ENCODE measurements at regions not wholly inside any gene's neighbourhood (a gene's known extent, or its start where the extent isn't known, plus 50 kb on each side); places are given as distances from the start of the nearest gene placed in this dataset.

DNA sequence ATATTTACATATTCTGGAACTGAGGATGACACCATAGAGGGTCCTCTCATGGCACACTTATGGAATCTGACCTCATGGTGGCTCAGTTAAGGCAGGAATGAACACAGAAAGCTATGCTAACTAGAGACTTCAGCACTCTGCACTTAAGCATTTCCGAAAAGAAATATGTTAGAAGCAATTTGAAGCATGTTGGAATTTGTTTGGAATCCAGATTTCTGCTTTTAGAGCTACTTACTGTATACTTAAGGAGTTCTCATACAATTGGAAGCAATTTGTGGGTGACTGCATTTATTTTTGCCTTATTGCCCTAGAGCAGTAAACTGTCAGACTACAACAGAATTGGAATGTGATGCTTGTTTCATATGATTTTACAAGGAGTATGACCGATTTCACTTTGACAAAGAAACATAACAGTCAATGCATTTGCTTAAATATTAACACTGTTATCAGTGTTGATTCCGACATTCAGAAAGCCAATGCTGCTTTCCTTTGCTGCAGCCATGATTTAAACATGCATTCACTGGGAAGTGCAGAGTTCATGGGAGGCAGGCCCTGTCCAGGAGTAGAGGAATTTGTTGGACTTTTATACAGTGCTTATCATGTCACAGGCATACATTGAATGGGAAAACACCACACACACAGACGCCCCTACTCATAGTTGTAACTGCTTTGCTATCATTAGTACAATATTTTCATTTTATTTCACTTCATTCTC is 244.4 kb downstream of the SAMD5 start:
- DNase-seq (ENCODE audit: insufficient read length, low spot score) (no peak), FAIRE-seq (no peak)

DNA sequence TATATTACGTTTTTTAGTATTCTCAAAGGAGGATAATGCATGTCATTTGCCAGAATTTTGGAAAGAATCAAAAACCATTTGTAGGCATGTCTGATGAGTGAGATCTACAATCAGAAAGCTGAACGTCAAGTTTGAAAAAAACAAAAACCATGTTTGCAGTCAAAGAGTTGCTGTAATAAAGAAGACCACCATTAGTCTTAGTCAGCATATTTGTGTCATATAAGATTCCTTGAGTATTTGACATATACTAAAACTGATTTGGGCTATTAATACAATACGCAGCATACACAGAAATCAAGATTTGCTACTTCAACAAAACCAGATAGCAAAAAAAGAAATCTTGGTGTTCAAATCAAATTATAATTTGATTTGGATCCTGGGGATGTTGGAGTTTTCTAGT is 247.5 kb downstream of the SAMD5 start:
- FAIRE-seq = no peak

DNA sequence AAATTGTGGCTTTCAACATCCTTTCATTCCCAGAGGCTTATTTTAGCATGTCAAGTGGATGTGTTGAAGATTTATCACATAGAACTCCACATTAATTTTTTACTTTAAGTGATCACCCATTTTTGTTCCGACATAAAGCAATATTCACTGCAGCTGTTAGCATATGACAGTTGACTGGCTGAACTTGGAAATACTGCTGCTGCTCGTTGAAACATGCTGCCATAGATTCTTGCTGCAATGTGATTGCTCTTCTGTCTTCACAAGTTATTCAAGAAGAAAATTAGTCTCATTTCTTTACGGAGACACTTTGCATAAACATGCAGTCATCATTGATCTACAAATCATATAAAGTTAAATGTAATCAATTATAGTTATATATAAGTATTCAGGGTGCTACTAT is 248.4 kb downstream of the SAMD5 start:
- DNase-seq (ENCODE audit: insufficient read length, low spot score) (no peak), FAIRE-seq (no peak)

More for the DNA sequence above, 247.5 kb downstream of the SAMD5 start:
- no peak for DNase-seq (ENCODE audit: insufficient read length, low spot score)

- no peak for DNase-seq (ENCODE audit: insufficient read length, low spot score)
- FAIRE-seq = no peak
Observed at GRCh38 chr6:147757291-147757690, 248.8 kb downstream of the SAMD5 start.

DNA sequence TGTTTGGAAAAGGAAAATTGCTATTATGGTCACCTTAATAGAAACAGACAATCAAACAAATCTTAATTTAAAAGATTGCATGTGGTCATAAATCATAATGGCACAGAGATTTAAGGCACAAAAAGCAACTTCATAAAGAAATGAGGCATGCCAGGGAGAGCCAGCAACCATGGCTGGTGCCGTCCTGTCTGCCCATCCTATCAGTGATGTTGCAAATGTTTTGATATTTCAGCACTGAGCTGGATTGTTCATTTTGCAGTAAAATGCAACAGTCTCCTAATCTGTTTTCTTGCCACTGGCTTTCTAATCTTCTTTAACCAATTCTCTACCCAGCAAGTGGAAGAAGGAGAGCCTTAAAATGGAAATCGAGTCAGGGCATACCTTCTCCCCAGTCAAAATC is 249.8 kb downstream of the SAMD5 start:
- no peak for FAIRE-seq
- DNase-seq (ENCODE audit: insufficient read length, low spot score) = no peak

DNA sequence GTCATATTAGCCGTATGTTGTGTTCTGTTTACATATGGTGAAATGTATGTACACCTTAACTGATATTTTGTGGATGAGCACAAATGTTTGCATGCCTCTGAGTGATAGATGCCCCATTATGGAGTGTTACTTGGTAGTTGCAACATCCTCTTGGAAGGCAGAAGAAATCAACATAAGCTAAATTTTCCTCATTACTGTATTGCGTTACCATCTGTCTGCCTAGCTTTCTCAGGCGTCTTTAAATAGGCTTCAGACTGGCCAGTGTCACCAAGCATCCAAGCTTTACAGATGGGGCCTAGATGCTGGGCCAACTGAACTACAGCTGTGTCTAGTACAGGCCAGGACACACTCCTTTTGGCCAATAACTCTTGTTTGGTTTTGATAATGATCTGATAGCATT is 250.6 kb downstream of the SAMD5 start:
- FAIRE-seq (no peak), DNase-seq (ENCODE audit: insufficient read length, low spot score) (no peak)

GRCh38 chr6:147759536-147759935 is 251.0 kb downstream of the SAMD5 start:
- FAIRE-seq (no peak), DNase-seq (ENCODE audit: insufficient read length, low spot score) (no peak)

- no peak for FAIRE-seq
- DNase-seq (ENCODE audit: insufficient read length, low spot score) = no peak
Observed at GRCh38 chr6:147765541-147765940, 257.1 kb downstream of the SAMD5 start.

GRCh38 chr6:147768969-147769368 is 260.5 kb downstream of the SAMD5 start:
- no peak for DNase-seq (ENCODE audit: insufficient read length, low spot score)
- FAIRE-seq = no peak

- FAIRE-seq (no peak), DNase-seq (ENCODE audit: insufficient read length, low spot score) (no peak)
Observed at GRCh38 chr6:147769496-147770087, 261.1 kb downstream of the SAMD5 start.

DNA sequence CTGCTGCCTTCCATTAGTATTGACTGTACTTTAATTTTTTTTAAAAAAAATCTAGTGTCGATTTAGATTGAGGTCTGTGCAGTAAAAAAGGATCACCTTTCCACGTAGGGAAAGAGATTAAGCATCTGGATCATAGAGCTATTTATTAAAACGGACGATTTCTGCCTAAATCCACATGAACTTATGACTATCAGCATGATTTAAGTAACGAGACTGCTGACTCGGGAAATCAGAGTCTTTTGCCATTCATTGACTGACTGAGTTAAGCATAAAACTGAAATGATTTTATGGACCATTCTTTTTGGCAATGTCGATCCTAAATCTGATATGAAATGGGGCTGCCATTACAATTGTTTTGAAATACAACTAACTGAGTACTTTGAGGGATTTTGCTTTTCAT is 261.7 kb downstream of the SAMD5 start:
- DNase-seq (ENCODE audit: insufficient read length, low spot score) = no peak
- FAIRE-seq = no peak

- DNase-seq (ENCODE audit: insufficient read length, low spot score) (no peak), FAIRE-seq (no peak)
Observed at GRCh38 chr6:147772724-147773123, 264.2 kb downstream of the SAMD5 start.

DNA sequence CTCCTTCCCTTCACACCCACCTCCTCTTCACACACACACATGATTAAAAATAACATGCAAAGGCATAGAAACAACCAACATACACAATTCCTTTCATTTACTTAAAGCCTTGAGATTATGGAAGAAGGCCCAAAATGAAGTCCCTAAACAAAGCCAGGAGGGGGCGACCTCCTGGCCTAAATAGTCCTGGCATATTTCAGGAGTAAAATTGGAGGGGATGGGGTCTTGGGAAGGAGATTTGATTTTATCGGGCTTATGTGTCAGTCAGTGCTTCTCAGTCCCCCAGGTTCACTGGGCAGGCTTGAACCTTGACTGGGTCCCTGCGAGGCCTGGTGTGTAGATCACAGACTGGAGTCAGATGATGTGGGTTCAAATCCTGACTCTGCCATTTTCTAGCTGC is 266.4 kb downstream of the SAMD5 start:
- DNase-seq (ENCODE audit: insufficient read length, low spot score) = no peak
- no peak for FAIRE-seq

- FAIRE-seq = no peak
- no peak for DNase-seq (ENCODE audit: insufficient read length, low spot score)
Observed at GRCh38 chr6:147776631-147777213, 268.2 kb downstream of the SAMD5 start.

DNA sequence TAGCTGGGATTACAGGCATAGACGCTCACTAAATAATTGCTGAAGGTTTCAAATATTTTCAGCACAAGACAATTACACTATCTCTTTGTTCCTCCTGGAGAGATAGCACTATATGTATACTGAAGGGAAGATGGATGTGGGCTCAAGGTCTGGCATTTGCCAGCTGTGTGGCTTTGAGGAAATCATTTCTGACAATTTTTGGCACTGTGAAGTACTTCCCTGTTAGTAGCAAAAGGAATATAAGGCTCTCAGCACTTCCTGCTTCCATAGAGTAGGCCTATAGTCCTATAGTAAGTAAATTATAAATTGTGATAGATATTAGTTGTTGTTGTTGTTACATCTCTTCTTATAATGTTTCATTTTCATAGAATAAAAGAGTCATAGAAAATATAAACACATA is 271.1 kb downstream of the SAMD5 start:
- no peak for FAIRE-seq

GRCh38 chr6:147782302-147782701 is 273.8 kb downstream of the SAMD5 start:
- FAIRE-seq (no peak), DNase-seq (ENCODE audit: insufficient read length, low spot score) (no peak)

More for the DNA sequence above, 271.1 kb downstream of the SAMD5 start:
- no peak for DNase-seq (ENCODE audit: insufficient read length, low spot score)

DNA sequence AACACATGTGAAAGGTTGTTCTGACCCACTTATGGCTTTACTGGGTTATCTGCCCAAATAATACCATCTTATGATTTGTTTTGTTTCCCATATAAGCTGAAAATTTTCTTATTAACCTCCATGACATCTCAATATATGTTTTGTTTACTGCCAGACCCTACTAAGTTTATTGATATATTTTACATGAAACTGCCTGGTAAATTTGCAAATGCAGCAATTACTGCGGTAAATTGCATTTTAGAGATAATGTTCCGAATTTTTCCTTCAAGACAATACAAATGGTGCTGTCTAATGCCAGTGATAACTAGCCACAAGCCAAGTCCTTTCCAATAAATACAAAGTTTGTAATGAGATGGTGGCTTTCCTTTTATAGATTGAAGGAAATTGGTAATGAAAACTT is 275.9 kb downstream of the SAMD5 start:
- DNase-seq (ENCODE audit: insufficient read length, low spot score) (no peak), FAIRE-seq (no peak)

- FAIRE-seq = no peak
- no peak for DNase-seq (ENCODE audit: insufficient read length, low spot score)
Observed at GRCh38 chr6:147787417-147787816, 278.9 kb downstream of the SAMD5 start.

- no peak for FAIRE-seq
- no peak for DNase-seq (ENCODE audit: insufficient read length, low spot score)
Observed at GRCh38 chr6:147789430-147789947, 281.0 kb downstream of the SAMD5 start.

DNA sequence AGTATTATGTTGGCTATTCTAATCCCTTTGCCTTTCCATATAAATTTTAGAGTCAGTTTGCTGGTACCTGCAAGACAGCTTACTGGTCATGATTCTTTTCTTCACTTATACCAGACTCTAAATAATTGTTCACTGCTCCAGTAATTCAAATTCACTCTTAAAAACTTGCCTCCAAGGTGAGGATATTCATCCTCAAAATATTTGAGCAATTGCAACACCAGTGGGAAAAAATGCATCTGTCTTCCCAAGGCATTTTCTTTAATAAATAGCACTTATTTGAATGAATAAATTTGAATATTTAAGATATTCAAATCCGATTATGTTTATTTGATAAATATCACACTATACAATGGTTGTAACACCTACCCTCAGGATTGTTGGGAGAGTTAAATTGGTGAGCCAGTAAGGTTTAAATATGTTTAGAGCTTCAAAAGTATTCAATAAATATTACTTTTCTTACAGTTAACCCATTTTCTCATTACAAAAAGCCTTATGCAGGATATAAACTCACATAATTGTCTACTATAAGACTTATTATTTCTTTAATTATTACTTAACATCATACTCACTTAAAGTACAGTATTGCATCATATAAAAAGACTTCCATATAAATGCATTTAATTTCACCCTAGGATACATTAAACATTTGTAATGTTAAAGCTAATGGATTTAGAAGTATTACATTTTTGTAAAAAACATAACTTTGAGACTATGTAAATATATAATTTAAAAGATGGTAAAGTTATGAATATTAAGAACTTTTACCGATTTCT is 285.6 kb downstream of the SAMD5 start:
- FAIRE-seq = no peak
- DNase-seq (ENCODE audit: insufficient read length, low spot score) = no peak

DNA sequence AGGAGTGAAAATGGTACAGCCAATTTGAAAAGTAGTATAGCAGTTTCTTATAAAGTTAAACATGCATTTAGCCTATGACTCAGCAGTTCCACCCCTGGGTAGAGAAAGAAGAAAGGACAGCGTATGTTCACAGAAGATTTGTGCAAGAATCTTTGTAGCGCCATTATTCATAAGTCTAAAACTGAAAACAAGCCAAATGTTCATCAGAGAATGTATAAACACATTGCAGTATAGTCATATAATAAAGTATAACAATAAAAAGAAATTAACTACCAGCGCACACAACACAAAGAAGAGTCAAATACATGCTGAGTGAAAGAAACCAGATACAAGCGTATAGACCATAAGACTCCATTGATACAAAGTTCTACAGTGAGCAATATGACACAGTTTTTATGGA is 294.0 kb downstream of the SAMD5 start:
- DNase-seq (ENCODE audit: insufficient read length, low spot score) (no peak), FAIRE-seq (no peak)
